NT2/D1 (cell line): ENCODE measurements at regions not wholly inside any gene's neighbourhood (a gene's known extent, or its start where the extent isn't known, plus 50 kb on each side); places are given as distances from the start of the nearest gene placed in this dataset.
"Not testable (repeated sequence)": the region's sequence is repeated elsewhere in the genome, so short reads cannot be mapped to it uniquely, and the experiment has no call there.

ENCODE experiments used
- DNase-seq: peaks from one replicate; pipeline ENCODE4 v3.0.0-alpha.2; 2011; ENCODE audit warnings: low read depth, low spot score
- H3K27me3 ChIP-seq: 2 replicates; pipeline ENCODE4 v1.6.0; 2011; ENCODE audit warnings: mild to moderate bottlenecking; ENCODE audit not compliant: insufficient read length, insufficient read depth
- H3K36me3 ChIP-seq: 2 replicates; pipeline ENCODE4 v1.6.1; 2011; ENCODE audit warnings: mild to moderate bottlenecking, low read length, mixed read lengths; ENCODE audit not compliant: insufficient read depth, insufficient read length
- H3K4me1 ChIP-seq: 2 replicates; pipeline ENCODE4 v1.5.1; 2011; ENCODE audit not compliant: insufficient read depth, insufficient read length
- H3K4me3 ChIP-seq: 2 replicates; pipeline ENCODE4 v1.5.1; 2011; ENCODE audit warnings: low read depth; ENCODE audit not compliant: insufficient read length
- H3K9ac ChIP-seq: 2 replicates; pipeline ENCODE4 v1.6.0; 2011; ENCODE audit warnings: low read depth; ENCODE audit not compliant: insufficient read length
- H3K9me3 ChIP-seq: 2 replicates; pipeline ENCODE4 v1.5.1; 2011; ENCODE audit warnings: mild to moderate bottlenecking, low read length; ENCODE audit not compliant: insufficient read depth
- SUZ12 ChIP-seq: IDR thresholded peaks from 2 replicates; pipeline ENCODE4 v1.6.1; 2011; ENCODE audit not compliant: insufficient read length, insufficient read depth; ENCODE audit errors: extremely low read depth
- YY1 ChIP-seq: IDR thresholded peaks from 2 replicates; pipeline ENCODE4 v1.6.1; 2011; ENCODE audit not compliant: insufficient read length, insufficient read depth
- ZNF274 ChIP-seq: IDR thresholded peaks from 2 replicates; pipeline ENCODE4 v1.6.1; 2011; ENCODE audit warnings: mild to moderate bottlenecking, low read depth, low read length

DNA sequence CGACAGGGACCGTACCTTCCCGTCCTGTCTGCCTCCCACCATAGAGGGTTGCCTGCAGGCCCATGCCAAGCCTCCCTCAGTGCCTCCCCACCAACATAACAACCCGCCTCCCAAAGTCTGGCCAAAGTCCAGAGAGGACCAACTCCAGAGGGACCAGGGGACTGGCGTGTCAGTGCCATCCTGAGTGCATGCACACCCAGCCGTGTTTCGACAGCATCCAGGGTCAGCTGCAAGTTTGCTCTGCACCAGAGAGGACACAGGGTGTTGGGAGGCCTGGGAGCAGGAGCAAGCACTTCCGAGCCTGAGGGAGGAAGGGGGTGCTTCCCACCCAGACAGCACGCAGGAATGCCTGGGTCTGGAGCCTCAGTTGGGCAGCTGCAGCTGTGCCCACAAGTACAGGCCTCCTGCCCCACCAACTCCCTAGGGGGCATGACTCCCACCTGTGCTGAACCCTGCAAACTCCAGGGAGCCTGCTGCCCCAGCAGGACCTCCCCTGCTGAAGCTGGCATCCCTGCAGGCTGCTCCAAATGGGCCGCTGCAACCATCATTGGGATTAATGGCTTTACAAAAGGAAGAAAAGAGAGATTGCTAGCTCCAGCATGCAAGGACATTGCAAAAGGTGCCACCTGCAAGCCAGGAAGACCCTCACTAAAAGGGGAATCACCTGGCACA lies 618.1 kb upstream of the FSHR start:
- no peak overlapping the region for H3K4me3 ChIP-seq
- no peak for TF ChIP-seq YY1
- TF ChIP-seq ZNF274: no peak
- no peak for TF ChIP-seq SUZ12
- H3K36me3 ChIP-seq: no peaks in the 10 kb centered on the region
- H3K4me1 ChIP-seq: no peaks in the 10 kb centered on the region
- DNase-seq: no peak
- H3K9me3 ChIP-seq: no peaks in the 10 kb centered on the region; the same call in 1 of the 2 replicates
- H3K27me3 ChIP-seq: no peaks in the 10 kb centered on the region
- H3K9ac ChIP-seq: no peak overlapping the region

- H3K4me3 ChIP-seq: no peak overlapping the region
- no peaks in the 10 kb centered on the region; the same call in 1 of the 2 replicates for H3K9me3 ChIP-seq
- no peaks in the 10 kb centered on the region for H3K27me3 ChIP-seq
- H3K4me1 ChIP-seq: no peaks in the 10 kb centered on the region
- no peak overlapping the region for H3K9ac ChIP-seq
- H3K36me3 ChIP-seq: no peaks in the 10 kb centered on the region
- DNase-seq: peak; percentile 72
- TF ChIP-seq SUZ12: no peak
- no peak for TF ChIP-seq YY1
- TF ChIP-seq ZNF274: no peak
These were observed 616.6 kb upstream of the FSHR start for GRCh38 chr2:49770919-49771318.

GRCh38 chr2:49767316-49767715 lies 613.0 kb upstream of the FSHR start:
- no peak for DNase-seq
- Histone ChIP-seq H3K36me3 (no peaks in the 10 kb centered on the region), H3K9me3 (no peaks in the 10 kb centered on the region; the same call in 1 of the 2 replicates), H3K4me3 (no peak overlapping the region), H3K27me3 (no peaks in the 10 kb centered on the region), H3K9ac (no peak overlapping the region), H3K4me1 (no peaks in the 10 kb centered on the region)
- TF ChIP-seq SUZ12 (no peak), YY1 (no peak), ZNF274 (no peak)

DNA sequence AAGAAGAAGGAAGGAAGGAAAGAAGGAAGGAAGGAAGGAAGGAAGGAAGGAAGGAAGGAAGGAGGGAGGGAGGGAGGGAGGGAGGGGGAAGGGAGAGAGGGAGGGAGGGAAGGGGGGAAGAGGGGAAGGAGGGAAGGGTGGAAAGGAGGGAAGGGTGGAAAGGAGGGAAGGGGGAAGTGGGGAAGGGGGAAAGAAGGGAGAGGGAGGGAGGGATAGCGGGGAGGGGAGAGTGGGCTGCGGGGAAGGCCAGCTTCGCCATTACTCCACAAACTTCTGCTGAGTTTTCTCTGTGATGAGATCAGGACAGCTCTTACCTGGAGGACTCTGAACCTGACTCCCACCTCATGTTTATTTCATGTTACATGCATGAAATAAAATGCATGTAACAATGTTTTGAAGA lies 601.5 kb upstream of the FSHR start:
- H3K9ac ChIP-seq: no peak overlapping the region
- TF ChIP-seq SUZ12: no peak
- no peak for TF ChIP-seq YY1
- TF ChIP-seq ZNF274: no peak
- no peaks in the 10 kb centered on the region for H3K9me3 ChIP-seq
- no peak for DNase-seq
- no peaks in the 10 kb centered on the region for H3K36me3 ChIP-seq
- H3K27me3 ChIP-seq: no peaks in the 10 kb centered on the region
- no peaks in the 10 kb centered on the region for H3K4me1 ChIP-seq
- no peak overlapping the region for H3K4me3 ChIP-seq

DNA sequence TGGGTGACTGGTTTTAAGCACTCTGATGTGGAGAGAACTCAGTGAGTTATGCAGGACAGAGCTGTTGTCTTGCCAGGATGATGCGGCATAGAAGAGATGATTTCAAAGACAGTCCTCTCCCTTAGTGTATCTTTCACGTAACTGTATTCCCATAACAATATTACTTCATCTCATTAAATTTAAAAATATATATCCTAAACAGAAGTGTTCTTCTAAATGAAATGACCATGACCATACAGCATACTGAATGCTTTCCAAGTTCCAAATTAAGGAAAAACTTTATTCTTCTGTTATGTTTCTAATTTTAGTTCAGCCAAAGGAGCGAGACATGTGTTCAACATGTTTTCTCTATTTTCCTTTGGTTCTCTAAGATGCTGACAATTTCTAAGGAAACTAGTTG lies 600.1 kb upstream of the FSHR start:
- no peak overlapping the region for H3K4me3 ChIP-seq
- no peaks in the 10 kb centered on the region for H3K4me1 ChIP-seq
- no peaks in the 10 kb centered on the region for H3K27me3 ChIP-seq
- TF ChIP-seq SUZ12 (no peak), ZNF274 (no peak), YY1 (no peak)
- no peak for DNase-seq
- no peak overlapping the region for H3K9ac ChIP-seq
- H3K9me3 ChIP-seq: no peaks in the 10 kb centered on the region
- no peaks in the 10 kb centered on the region for H3K36me3 ChIP-seq

GRCh38 chr2:49753344-49753985 lies 599.1 kb upstream of the FSHR start:
- H3K36me3 ChIP-seq: no peaks in the 10 kb centered on the region
- DNase-seq: peak; percentile 1
- TF ChIP-seq ZNF274 (no peak), SUZ12 (no peak), YY1 (no peak)

DNA sequence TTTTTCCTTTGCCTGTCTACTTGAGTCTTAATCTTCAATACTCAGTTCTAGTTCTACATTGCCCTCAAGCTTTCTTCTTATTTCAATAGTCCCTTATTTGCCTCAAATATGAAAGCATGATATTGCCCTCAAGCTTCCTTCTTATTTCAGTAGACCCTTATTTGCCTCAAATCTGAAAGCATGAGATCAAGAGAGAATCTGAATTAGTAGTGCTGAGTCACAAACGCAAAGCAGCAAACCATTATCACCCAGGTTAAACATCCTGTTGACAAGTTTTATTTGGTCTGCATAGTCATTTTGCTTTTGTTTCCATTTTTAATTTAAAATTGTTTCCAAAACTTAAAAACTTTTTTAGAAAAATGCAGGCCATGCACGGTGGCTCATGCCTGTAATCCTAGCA lies 583.3 kb upstream of the FSHR start:
- Histone ChIP-seq H3K27me3 (no peaks in the 10 kb centered on the region), H3K4me1 (no peaks in the 10 kb centered on the region), H3K36me3 (no peaks in the 10 kb centered on the region), H3K9ac (no peak overlapping the region), H3K4me3 (no peak overlapping the region), H3K9me3 (no peaks in the 10 kb centered on the region)
- DNase-seq: no peak
- TF ChIP-seq ZNF274 (no peak), SUZ12 (no peak), YY1 (no peak)

More at GRCh38 chr2:49753344-49753985, 599.1 kb upstream of the FSHR start:
- Histone ChIP-seq H3K9ac (no peak overlapping the region), H3K4me1 (no peaks in the 10 kb centered on the region), H3K4me3 (no peak overlapping the region), H3K9me3 (no peaks in the 10 kb centered on the region), H3K27me3 (no peaks in the 10 kb centered on the region)

DNA sequence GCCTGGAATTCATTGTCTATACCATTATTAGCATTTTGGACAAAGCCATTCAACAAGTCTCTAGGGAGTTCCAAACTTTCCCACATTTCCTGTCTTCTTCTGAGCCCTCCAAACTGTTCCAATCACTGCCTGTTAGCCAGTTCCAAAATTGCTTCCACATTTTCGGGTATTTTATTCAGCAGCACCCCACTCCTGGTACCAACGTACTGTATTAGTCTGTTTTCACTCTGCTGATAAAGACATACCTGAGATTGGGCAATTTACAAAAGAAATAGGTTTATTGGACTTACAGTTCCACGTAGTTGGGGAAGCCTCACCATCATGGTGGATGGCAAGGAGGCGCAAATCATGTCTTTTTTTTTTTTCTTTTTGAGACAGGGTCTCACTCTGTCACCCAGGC lies 578.6 kb upstream of the FSHR start:
- not testable (repeated sequence) for DNase-seq, H3K9ac ChIP-seq, H3K4me3 ChIP-seq, H3K36me3 ChIP-seq, H3K27me3 ChIP-seq, H3K4me1 ChIP-seq, H3K9me3 ChIP-seq
